ENCODE measurements at regions not wholly inside any gene's neighbourhood (a gene's known extent, or its start where the extent isn't known, plus 50 kb on each side); places are given as distances from the start of the nearest gene placed in this dataset.
A peak's percentile ranks its signal among the peaks of the same experiment; 100 is the strongest.

DNA sequence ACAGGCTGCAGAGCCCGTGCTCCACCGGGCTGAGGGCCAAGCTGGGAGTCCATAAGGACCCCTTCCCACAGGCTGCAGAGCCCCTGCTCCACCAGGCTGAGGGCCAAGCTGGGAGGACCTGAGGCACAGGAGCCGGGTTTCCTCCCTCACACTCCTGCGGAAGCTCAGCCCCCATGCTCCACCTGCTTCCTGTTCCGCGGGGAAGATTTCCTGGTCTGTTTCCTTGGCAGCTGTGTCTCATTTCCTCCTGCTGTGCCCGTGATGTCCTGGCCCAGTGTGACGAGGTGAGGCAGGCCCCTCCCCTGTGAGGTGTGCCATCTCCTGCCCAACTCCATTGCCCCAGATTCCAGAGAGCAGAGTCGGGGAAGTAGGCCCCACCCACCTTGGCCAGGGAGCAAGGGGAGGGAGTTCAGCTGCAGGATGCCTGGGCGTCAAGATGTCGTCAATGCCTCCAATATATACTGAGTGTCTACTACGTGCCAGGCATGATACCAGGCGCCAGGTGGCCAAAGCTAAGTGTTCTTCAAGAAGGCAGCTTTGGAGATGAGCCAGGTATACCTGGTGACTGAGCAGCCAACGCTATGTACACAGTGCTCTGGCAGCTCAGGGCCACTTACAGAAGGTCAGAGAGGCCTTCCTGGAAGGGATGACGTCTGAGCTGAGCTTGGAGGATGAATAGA, 58.8 kb downstream of the NAV1 start:
- CTCF ChIA-PET: interaction anchor here (1.7 kb wide), 1 partner anchor 38 kb away, joined by 3 read pairs; no protein-coding TSS in a partner anchor
- H3K9me3 ChIP-seq (ENCODE audit: control insufficient read depth in 1 of 2, insufficient read depth in 1 of 2, low read depth in 1 of 2, low read length in 2 of 2): no peaks in the 10 kb centered on the region
- RAD21 ChIA-PET (ENCODE audit: low non-redundant PET in 1 of 2, low total read pairs in 2 of 2, uncharacterized antibody in 2 of 2, unreplicated experiment in 2 of 2): no interaction called here
- H3K27ac ChIP-seq (ENCODE audit: low read depth, low read length): no peak overlapping the region
- ATAC-seq: peak; percentile 69
- no peak overlapping the region for H3K4me2 ChIP-seq (ENCODE audit: low read length)
- H2AFZ ChIP-seq (ENCODE audit: low read depth, low read length, poor library complexity, severe bottlenecking): no peak overlapping the region
- intact Hi-C loops (cut with micrococcal nuclease): no loop called here
- no peaks in the 10 kb centered on the region for H3K79me2 ChIP-seq (ENCODE audit: insufficient read depth, low read length)
- no peaks in the 10 kb centered on the region for H3K36me3 ChIP-seq (ENCODE audit: control insufficient read depth in 1 of 2, insufficient read depth in 2 of 2, low read length in 2 of 2)
- peaks cover 25% of the 10 kb centered on the region; the same call in 1 of the 2 replicates for H3K27me3 ChIP-seq (ENCODE audit: insufficient read depth, low read length)
- H3K9me2 ChIP-seq (ENCODE audit: insufficient read depth): no peaks in the 10 kb centered on the region
- H4K20me1 ChIP-seq (ENCODE audit: insufficient read depth): no peaks in the 10 kb centered on the region
- TF ChIP-seq YY1 (IDR thresholded peaks at IDR 0.05; ENCODE audit: extremely low read depth, insufficient replicate concordance, low read depth, low read length): no peak
- no peak for TF ChIP-seq FOSL1 (IDR thresholded peaks at IDR 0.05; ENCODE audit: low read depth)
- no peak for TF ChIP-seq SP1 (IDR thresholded peaks at IDR 0.05; ENCODE audit: low read depth)
- TF ChIP-seq CBX3 (IDR thresholded peaks at IDR 0.05; ENCODE audit: low read depth): no peak
- no peak for TF ChIP-seq REST (IDR thresholded peaks at IDR 0.05; ENCODE audit: low read depth)
- TF ChIP-seq RAD21 (IDR thresholded peaks at IDR 0.05; ENCODE audit: low read depth): no peak
- TF ChIP-seq, protein P1, sequence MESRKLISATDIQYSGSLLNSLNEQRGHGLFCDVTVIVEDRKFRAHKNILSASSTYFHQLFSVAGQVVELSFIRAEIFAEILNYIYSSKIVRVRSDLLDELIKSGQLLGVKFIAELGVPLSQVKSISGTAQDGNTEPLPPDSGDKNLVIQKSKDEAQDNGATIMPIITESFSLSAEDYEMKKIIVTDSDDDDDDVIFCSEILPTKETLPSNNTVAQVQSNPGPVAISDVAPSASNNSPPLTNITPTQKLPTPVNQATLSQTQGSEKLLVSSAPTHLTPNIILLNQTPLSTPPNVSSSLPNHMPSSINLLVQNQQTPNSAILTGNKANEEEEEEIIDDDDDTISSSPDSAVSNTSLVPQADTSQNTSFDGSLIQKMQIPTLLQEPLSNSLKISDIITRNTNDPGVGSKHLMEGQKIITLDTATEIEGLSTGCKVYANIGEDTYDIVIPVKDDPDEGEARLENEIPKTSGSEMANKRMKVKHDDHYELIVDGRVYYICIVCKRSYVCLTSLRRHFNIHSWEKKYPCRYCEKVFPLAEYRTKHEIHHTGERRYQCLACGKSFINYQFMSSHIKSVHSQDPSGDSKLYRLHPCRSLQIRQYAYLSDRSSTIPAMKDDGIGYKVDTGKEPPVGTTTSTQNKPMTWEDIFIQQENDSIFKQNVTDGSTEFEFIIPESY (IDR thresholded peaks at IDR 0.05; ENCODE audit: extremely low read depth, insufficient replicate concordance, low read length): no peak
- TF ChIP-seq TCF7L2 (IDR thresholded peaks at IDR 0.05; ENCODE audit: borderline replicate concordance, extremely low read depth, insufficient read depth, insufficient read length): no peak
- no peak for TF ChIP-seq EZH2phosphoT487 (IDR thresholded peaks at IDR 0.05; ENCODE audit: borderline replicate concordance)
- TF ChIP-seq POLR2A (IDR thresholded peaks at IDR 0.05; ENCODE audit: borderline replicate concordance, extremely low read depth, insufficient read depth, insufficient read length): no peak
- TF ChIP-seq MAX (IDR thresholded peaks at IDR 0.05): no peak
- TF ChIP-seq ATF3 (IDR thresholded peaks at IDR 0.05): no peak
- TF ChIP-seq SIN3A (IDR thresholded peaks at IDR 0.05; ENCODE audit: low read depth): no peak
- TF ChIP-seq CEBPB (IDR thresholded peaks at IDR 0.05; ENCODE audit: low read depth): no peak
- no peak for TF ChIP-seq JUND (IDR thresholded peaks at IDR 0.05)
- no peak for TF ChIP-seq ELF1 (IDR thresholded peaks at IDR 0.05; ENCODE audit: borderline replicate concordance, low read depth)
- DNase-seq (ENCODE audit: low read depth, low spot score): no peak
- BruUV-seq (replicated peaks): no TSS peak
- POLR2A ChIA-PET: no interaction called here
- H3K4me3 ChIP-seq (replicated peaks in 1 of 2; ENCODE audit: low read depth in 1 of 2, low read length in 2 of 2): no peak overlapping the region
- H3K9ac ChIP-seq (ENCODE audit: low read length): no peak overlapping the region
- peaks cover 0 to 13% of the 10 kb centered on the region in 2 experiments; a peak in 1 of 4 replicates for H3K4me1 ChIP-seq (ENCODE audit: control insufficient read depth in 1 of 2, insufficient read depth in 2 of 2, low read length in 2 of 2)
